Spleen (tissue), 7 donors: ENCODE measurements at regions not wholly inside any gene's neighbourhood (a gene's known extent, or its start where the extent isn't known, plus 50 kb on each side); places are given as distances from the start of the nearest gene placed in this dataset.

Experiments
- CTCF ChIP-seq, 11 experiments: fragments of 200-600 bp in 7 of 11; fragments of 450-650 bp in 4 of 11; sonication (generic) in 4 of 11; IDR thresholded peaks in 8 of 11; conservative IDR thresholded peaks in 3 of 11; 1 replicate in 7 of 11; 2 replicates in 4 of 11; pipeline versions ENCODE4 v1.4.0 to v1.8.0; 2016 to 2021; ENCODE audit warnings: antibody characterized with exemption in 11 of 11, inconsistent platforms in 4 of 11, mild to moderate bottlenecking in 1 of 11
- POLR2A ChIP-seq, 3 donors: fragments of 450-650 bp; IDR thresholded peaks; one replicate each; pipeline ENCODE4 v1.5.1; 2017; ENCODE audit warnings: antibody characterized with exemption in 3 of 3, mild to moderate bottlenecking in 1 of 3
- donor health status: DM: no; HTN: no; CAD: no; lungs with moderate emphysema.
- donor health status: DM: no; HTN: no; CAD: no.
- donor health status: DM: no; HTN: no; CAD: no.

GRCh38 chr6:1075880-1076279, 236.0 kb upstream of the FOXQ1 start:
- TF ChIP-seq CTCF (IDR thresholded peaks at IDR 0.05 in 8 of 11, conservative IDR thresholded peaks at IDR 0.05 in 3 of 11), result no peak
- no peak for TF ChIP-seq POLR2A (IDR thresholded peaks at IDR 0.05)
